Lower leg skin (tissue), 3 donors: ENCODE measurements at regions not wholly inside any gene's neighbourhood (a gene's known extent, or its start where the extent isn't known, plus 50 kb on each side); places are given as distances from the start of the nearest gene placed in this dataset.

Experiments
- POLR2A ChIP-seq, 2 donors: fragments of 450-650 bp; IDR thresholded peaks; one replicate each; pipeline ENCODE4 v1.6.1; 2016 to 2017; ENCODE audit warnings: antibody characterized with exemption in 2 of 2, mild to moderate bottlenecking in 1 of 2, moderate library complexity in 1 of 2
- TF ChIP-seq, protein P1 (sequence below), 3 donors: fragments of 450-650 bp; IDR thresholded peaks; one replicate each; pipeline ENCODE4 v1.5.1; 2016; ENCODE audit warnings: antibody characterized with exemption in 3 of 3, mild to moderate bottlenecking in 3 of 3, moderate library complexity in 2 of 3

DNA sequence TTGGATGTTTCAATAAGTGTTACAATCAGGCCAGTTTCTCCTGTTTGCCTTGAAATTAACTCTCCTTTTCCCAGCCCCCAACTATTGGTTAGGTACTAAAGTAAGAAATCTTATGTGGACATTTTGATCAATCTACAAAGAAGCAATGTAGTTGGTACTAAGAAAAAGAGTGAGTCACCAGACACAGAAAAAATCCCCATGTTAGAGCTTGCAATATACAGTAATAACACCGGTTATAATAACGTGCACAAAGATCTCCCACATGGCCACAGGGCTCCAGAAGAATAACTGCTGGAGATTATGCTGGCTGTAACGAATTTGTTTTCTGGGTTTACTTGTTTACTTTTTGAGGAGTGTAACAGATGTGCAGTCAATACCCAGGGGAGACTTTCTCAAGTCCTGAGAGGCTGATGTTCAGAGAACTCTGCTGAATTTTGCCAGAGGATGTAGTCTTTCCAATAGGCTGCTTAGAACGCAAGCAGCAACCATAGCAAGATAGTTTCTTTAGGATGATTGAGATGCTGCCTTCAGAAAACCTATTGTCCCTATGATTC lies 166.2 kb upstream of the SPACA1 start:
- TF ChIP-seq, protein P1, sequence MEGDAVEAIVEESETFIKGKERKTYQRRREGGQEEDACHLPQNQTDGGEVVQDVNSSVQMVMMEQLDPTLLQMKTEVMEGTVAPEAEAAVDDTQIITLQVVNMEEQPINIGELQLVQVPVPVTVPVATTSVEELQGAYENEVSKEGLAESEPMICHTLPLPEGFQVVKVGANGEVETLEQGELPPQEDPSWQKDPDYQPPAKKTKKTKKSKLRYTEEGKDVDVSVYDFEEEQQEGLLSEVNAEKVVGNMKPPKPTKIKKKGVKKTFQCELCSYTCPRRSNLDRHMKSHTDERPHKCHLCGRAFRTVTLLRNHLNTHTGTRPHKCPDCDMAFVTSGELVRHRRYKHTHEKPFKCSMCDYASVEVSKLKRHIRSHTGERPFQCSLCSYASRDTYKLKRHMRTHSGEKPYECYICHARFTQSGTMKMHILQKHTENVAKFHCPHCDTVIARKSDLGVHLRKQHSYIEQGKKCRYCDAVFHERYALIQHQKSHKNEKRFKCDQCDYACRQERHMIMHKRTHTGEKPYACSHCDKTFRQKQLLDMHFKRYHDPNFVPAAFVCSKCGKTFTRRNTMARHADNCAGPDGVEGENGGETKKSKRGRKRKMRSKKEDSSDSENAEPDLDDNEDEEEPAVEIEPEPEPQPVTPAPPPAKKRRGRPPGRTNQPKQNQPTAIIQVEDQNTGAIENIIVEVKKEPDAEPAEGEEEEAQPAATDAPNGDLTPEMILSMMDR (IDR thresholded peaks at IDR 0.05) = no peak
- TF ChIP-seq POLR2A (IDR thresholded peaks at IDR 0.05) = no peak
